GM12878 (cell line): ENCODE measurements at regions not wholly inside any gene's neighbourhood (a gene's known extent, or its start where the extent isn't known, plus 50 kb on each side); places are given as distances from the start of the nearest gene placed in this dataset.

ENCODE experiments used
- ATAC-seq: fragments of 200-7000 bp; cut with Tn5 transposase; 3 replicates; pipeline ENCODE4 v1.9.1; 2020; ENCODE audit warnings: mild to moderate bottlenecking, moderate library complexity
- BruUV-seq: library from RNA; stranded (reverse); fragments of 400-500 nt; replicated peaks from 2 replicates; lab custom pipeline; 2021; lab: Mats Ljungman, UMichigan
- CTCF ChIA-PET: fragments of 300-600 bp; sonication (Branson Sonifier 250); formaldehyde crosslinking; extraction: SDS; loops from one replicate; lab custom pipeline; 2021; ENCODE audit warnings: inconsistent platforms; lab: Yijun Ruan, JAX
- POLR2A ChIA-PET: fragments of 350-600 bp; formaldehyde crosslinking; extraction: SDS; loops from one replicate; lab custom pipeline; 2021; ENCODE audit warnings: inconsistent platforms; lab: Charles Lee
- RAD21 ChIA-PET: fragments of 300-600 bp; sonication (Branson Sonifier 250); formaldehyde crosslinking; loops from one replicate; lab custom pipeline; 2023; ENCODE audit warnings: antibody characterized with exemption; ENCODE audit not compliant: unreplicated experiment; lab: Charles Lee
- SMC1A ChIA-PET: fragments of 300-600 bp; sonication (Branson Sonifier 250); formaldehyde crosslinking; loops from one replicate; lab custom pipeline; 2023; ENCODE audit not compliant: unreplicated experiment, uncharacterized antibody; lab: Charles Lee
- DNase-seq: peaks from one replicate; pipeline ENCODE4 v3.0.0-alpha.2; 2011; ENCODE audit warnings: low read depth, low spot score
- FAIRE-seq: peaks from 3 replicates; lab custom pipeline; 2011; peaks lifted over from hg19 to GRCh38; lab: Jason Lieb, UNC
- H2AFZ ChIP-seq: 2 replicates; pipeline ENCODE4 v1.6.0; 2011; ENCODE audit warnings: low read depth, low read length, control low read depth; ENCODE audit not compliant: control insufficient read depth
- H3K27ac ChIP-seq: 2 replicates; pipeline ENCODE4 v1.5.1; 2011; ENCODE audit warnings: control low read depth; ENCODE audit not compliant: control insufficient read depth, insufficient read depth
- H3K27me3 ChIP-seq, 2 experiments: replicated peaks in 1 of 2; 2 replicates each; pipeline versions ENCODE4 v1.6.0 to v1.6.1; 2011; ENCODE audit warnings: low read length in 1 of 2; ENCODE audit not compliant: control insufficient read depth in 2 of 2, insufficient read depth in 2 of 2
- H3K36me3 ChIP-seq, 2 experiments: 2 replicates each; pipeline ENCODE4 v1.5.1; 2011; ENCODE audit warnings: low read length in 1 of 2; ENCODE audit not compliant: control insufficient read depth in 2 of 2, insufficient read depth in 2 of 2
- H3K4me1 ChIP-seq: 2 replicates; pipeline ENCODE4 v1.6.1; 2011; ENCODE audit warnings: mild to moderate bottlenecking, low read length, moderate library complexity, mixed read lengths; ENCODE audit not compliant: control insufficient read depth, insufficient read depth
- H3K4me2 ChIP-seq: 2 replicates; pipeline ENCODE4 v1.6.0; 2011; ENCODE audit warnings: control low read depth; ENCODE audit not compliant: control insufficient read depth, insufficient read depth
- H3K4me3 ChIP-seq: fragments of 200-600 bp; sonication (generic); 2 replicates; pipeline ENCODE4 v1.5.1; 2016
- H3K79me2 ChIP-seq: 2 replicates; pipeline ENCODE4 v1.6.0; 2011; ENCODE audit warnings: low read length; ENCODE audit not compliant: control insufficient read depth, insufficient read depth
- H3K9ac ChIP-seq: 2 replicates; pipeline ENCODE4 v1.8.0; 2011; ENCODE audit warnings: low read length, control low read depth, mixed read lengths; ENCODE audit not compliant: control insufficient read depth, insufficient read depth
- H3K9me3 ChIP-seq: replicated peaks from 3 replicates; pipeline ENCODE4 v1.5.1; 2011; ENCODE audit warnings: mild to moderate bottlenecking, low read length; ENCODE audit not compliant: control insufficient read depth, insufficient read depth
- H4K20me1 ChIP-seq: 2 replicates; pipeline ENCODE4 v1.6.0; 2011; ENCODE audit not compliant: control insufficient read depth, insufficient read depth
- ATF7 ChIP-seq: fragments of 450-650 bp; IDR thresholded peaks from 2 replicates; pipeline ENCODE4 v1.6.1; 2016; ENCODE audit warnings: low read depth, mild to moderate bottlenecking
- CHD2 ChIP-seq: IDR thresholded peaks from 2 replicates; pipeline ENCODE4 v1.6.1; 2011; ENCODE audit warnings: low read depth, low read length, improper control_type of control experiment, borderline replicate concordance
- CUX1 ChIP-seq: IDR thresholded peaks from 2 replicates; pipeline ENCODE4 v1.6.1; 2012; ENCODE audit warnings: improper control_type of control experiment, low read depth, low read length; ENCODE audit not compliant: insufficient replicate concordance
- E2F4 ChIP-seq: IDR thresholded peaks from 2 replicates; pipeline ENCODE4 v1.6.1; 2012; ENCODE audit warnings: low read depth, low read length, improper control_type of control experiment
- ETV6 ChIP-seq, 2 experiments: fragments of 450-650 bp in 1 of 2; IDR thresholded peaks in 1 of 2; conservative IDR thresholded peaks in 1 of 2; 2 replicates each; pipeline ENCODE4 v1.6.1; 2014; ENCODE audit warnings: antibody characterized with exemption in 1 of 2, borderline replicate concordance in 1 of 2, low read depth in 1 of 2, mild to moderate bottlenecking in 1 of 2, moderate library complexity in 1 of 2
- HDAC2 ChIP-seq: fragments of 200-600 bp; sonication (generic); IDR thresholded peaks from 2 replicates; pipeline ENCODE4 v1.6.1; 2017
- HDAC6 ChIP-seq: fragments of 200-600 bp; sonication (generic); IDR thresholded peaks from one replicate; pipeline ENCODE4 v1.8.0; 2017; ENCODE audit warnings: antibody characterized with exemption; ENCODE audit not compliant: unreplicated experiment
- IRF4 ChIP-seq: IDR thresholded peaks from 2 replicates; pipeline ENCODE4 v1.6.1; 2011; ENCODE audit warnings: low read depth, low read length
- RAD21 ChIP-seq: IDR thresholded peaks from 2 replicates; pipeline ENCODE4 v1.6.1; 2011; ENCODE audit warnings: mild to moderate bottlenecking, low read depth, low read length, moderate library complexity; ENCODE audit not compliant: insufficient read depth
- SIN3A ChIP-seq: IDR thresholded peaks from 2 replicates; pipeline ENCODE4 v1.6.1; 2012; ENCODE audit warnings: low read depth, low read length, improper control_type of control experiment
- ZNF384 ChIP-seq: IDR thresholded peaks from 2 replicates; pipeline ENCODE4 v1.6.1; 2012; ENCODE audit warnings: low read depth, mild to moderate bottlenecking, low read length, improper control_type of control experiment, borderline replicate concordance
- WGBS: methylation state at CpG from one replicate; pipeline ENCODE4 v1.1.6; 2016; ENCODE audit warnings: low lambda C conversion rate; ENCODE audit not compliant: insufficient replicate concordance, insufficient coverage; ENCODE audit errors: missing lambda C conversion rate; 5-methylcytosine and 5-hydroxymethylcytosine counted together
- in situ Hi-C: fragments of 300-500 bp; cut with MboI; formaldehyde crosslinking; loops from 9 replicates; pipeline ENCODE4 v1.14.3; 2018; ENCODE audit warnings: mixed read lengths
- intact Hi-C: fragments of 100-400 bp; cut with micrococcal nuclease; formaldehyde crosslinking; loops from one replicate; pipeline ENCODE4 v1.14.2; 2022; ENCODE audit not compliant: unreplicated experiment
- TF ChIP-seq, protein P1 (sequence below): fragments of 450-650 bp; IDR thresholded peaks from 2 replicates; pipeline ENCODE4 v1.6.1; 2017; ENCODE audit warnings: antibody characterized with exemption, mild to moderate bottlenecking, moderate library complexity
- TF ChIP-seq, protein P2 (sequence below): IDR thresholded peaks from 2 replicates; pipeline ENCODE4 v1.6.1; 2011; ENCODE audit warnings: mild to moderate bottlenecking, low read depth, low read length, moderate library complexity; ENCODE audit not compliant: insufficient replicate concordance

- ATAC-seq (no peak), DNase-seq (no peak), FAIRE-seq (no peak)
- CTCF ChIA-PET = no interaction called here
- Histone ChIP-seq H3K4me2 (no peak overlapping the region), H3K4me3 (no peak overlapping the region), H3K4me1 (no peaks in the 10 kb centered on the region), H4K20me1 (no peaks in the 10 kb centered on the region; the same call in 1 of the 2 replicates), H3K79me2 (no peaks in the 10 kb centered on the region), H3K27me3 (peaks cover 1 to 2% of the 10 kb centered on the region in 2 experiments; a peak in 2 of 4 replicates), H3K9ac (no peak overlapping the region), H2AFZ (no peak overlapping the region), H3K27ac (no peak overlapping the region), H3K36me3 (no peaks in the 10 kb centered on the region), H3K9me3 (no peaks in the 10 kb centered on the region; the same call in 2 of the 3 replicates)
- RAD21 ChIA-PET = no interaction called here
- SMC1A ChIA-PET = no interaction called here
- in situ Hi-C loops = no loop called here
- POLR2A ChIA-PET = no interaction called here
- BruUV-seq = no TSS peak
- WGBS = 18% methylated on average over 5 of the region's 5 CpGs
- intact Hi-C loops = no loop called here
- TF ChIP-seq ETV6 (conservative IDR thresholded peaks at IDR 0.05 in 1 of 2, IDR thresholded peaks at IDR 0.05 in 1 of 2; ENCODE audit: borderline replicate concordance in 1 of 2, low read depth in 1 of 2) = no peak
- TF ChIP-seq, protein P1, sequence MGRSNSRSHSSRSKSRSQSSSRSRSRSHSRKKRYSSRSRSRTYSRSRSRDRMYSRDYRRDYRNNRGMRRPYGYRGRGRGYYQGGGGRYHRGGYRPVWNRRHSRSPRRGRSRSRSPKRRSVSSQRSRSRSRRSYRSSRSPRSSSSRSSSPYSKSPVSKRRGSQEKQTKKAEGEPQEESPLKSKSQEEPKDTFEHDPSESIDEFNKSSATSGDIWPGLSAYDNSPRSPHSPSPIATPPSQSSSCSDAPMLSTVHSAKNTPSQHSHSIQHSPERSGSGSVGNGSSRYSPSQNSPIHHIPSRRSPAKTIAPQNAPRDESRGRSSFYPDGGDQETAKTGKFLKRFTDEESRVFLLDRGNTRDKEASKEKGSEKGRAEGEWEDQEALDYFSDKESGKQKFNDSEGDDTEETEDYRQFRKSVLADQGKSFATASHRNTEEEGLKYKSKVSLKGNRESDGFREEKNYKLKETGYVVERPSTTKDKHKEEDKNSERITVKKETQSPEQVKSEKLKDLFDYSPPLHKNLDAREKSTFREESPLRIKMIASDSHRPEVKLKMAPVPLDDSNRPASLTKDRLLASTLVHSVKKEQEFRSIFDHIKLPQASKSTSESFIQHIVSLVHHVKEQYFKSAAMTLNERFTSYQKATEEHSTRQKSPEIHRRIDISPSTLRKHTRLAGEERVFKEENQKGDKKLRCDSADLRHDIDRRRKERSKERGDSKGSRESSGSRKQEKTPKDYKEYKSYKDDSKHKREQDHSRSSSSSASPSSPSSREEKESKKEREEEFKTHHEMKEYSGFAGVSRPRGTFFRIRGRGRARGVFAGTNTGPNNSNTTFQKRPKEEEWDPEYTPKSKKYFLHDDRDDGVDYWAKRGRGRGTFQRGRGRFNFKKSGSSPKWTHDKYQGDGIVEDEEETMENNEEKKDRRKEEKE = no peak
- TF ChIP-seq CUX1 = no peak
- no peak for TF ChIP-seq RAD21
- no peak for TF ChIP-seq HDAC2
- TF ChIP-seq ZNF384 = no peak
- no peak for TF ChIP-seq IRF4
- TF ChIP-seq, protein P2, sequence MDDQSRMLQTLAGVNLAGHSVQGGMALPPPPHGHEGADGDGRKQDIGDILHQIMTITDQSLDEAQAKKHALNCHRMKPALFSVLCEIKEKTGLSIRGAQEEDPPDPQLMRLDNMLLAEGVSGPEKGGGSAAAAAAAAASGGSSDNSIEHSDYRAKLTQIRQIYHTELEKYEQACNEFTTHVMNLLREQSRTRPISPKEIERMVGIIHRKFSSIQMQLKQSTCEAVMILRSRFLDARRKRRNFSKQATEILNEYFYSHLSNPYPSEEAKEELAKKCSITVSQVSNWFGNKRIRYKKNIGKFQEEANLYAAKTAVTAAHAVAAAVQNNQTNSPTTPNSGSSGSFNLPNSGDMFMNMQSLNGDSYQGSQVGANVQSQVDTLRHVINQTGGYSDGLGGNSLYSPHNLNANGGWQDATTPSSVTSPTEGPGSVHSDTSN = no peak
- TF ChIP-seq HDAC6 = no peak
- TF ChIP-seq CHD2 = no peak
- TF ChIP-seq ATF7 = no peak
- no peak for TF ChIP-seq SIN3A
- no peak for TF ChIP-seq E2F4
Measured at GRCh38 chr17:73910821-73911515, 266.7 kb upstream of the SDK2 start.
